ENCODE measurements at regions not wholly inside any gene's neighbourhood (a gene's known extent, or its start where the extent isn't known, plus 50 kb on each side); places are given as distances from the start of the nearest gene placed in this dataset.

- Mint-ChIP-seq H3K27ac (no peak overlapping the region), H3K36me3 (ENCODE audit: low read depth) (no peaks in the 10 kb centered on the region), H3K4me3 (no peak overlapping the region), H3K27me3 (peaks cover 3% of the 10 kb centered on the region), H3K9me3 (no peaks in the 10 kb centered on the region), H3K4me1 (peaks cover 7% of the 10 kb centered on the region)
- intact Hi-C loops (cut with micrococcal nuclease): loop anchor here (2.0 to 5.0 kb wide), 2 partner anchors 475 to 610 kb away; no protein-coding TSS in a partner anchor
- DNase-seq (no peak), ATAC-seq (ENCODE audit: low read depth) (no peak)
- POLR2A ChIA-PET: no interaction called here
- CTCF ChIA-PET: interaction anchor here (1.1 kb wide), 1 partner anchor 44 kb away, joined by 3 read pairs; no protein-coding TSS in a partner anchor
- no peak for TF ChIP-seq CTCF (IDR thresholded peaks at IDR 0.05)
Observed at GRCh38 chr1:60977661-60978060, 104.7 kb upstream of the NFIA start.

- no peak for DNase-seq
- Mint-ChIP-seq H3K4me1 (peaks cover 7% of the 10 kb centered on the region), H3K36me3 (ENCODE audit: low read depth) (no peaks in the 10 kb centered on the region), H3K27me3 (peaks cover 3% of the 10 kb centered on the region), H3K9me3 (no peaks in the 10 kb centered on the region), H3K27ac (no peak overlapping the region), H3K4me3 (no peak overlapping the region)
- CTCF ChIA-PET: no interaction called here
- TF ChIP-seq CTCF (IDR thresholded peaks at IDR 0.05): no peak
- intact Hi-C loops (cut with micrococcal nuclease): loop anchor here (5.0 kb wide), 2 partner anchors 613 to 878 kb away; no protein-coding TSS in a partner anchor
- POLR2A ChIA-PET: no interaction called here
- ATAC-seq (ENCODE audit: low read depth): no peak
Observed at GRCh38 chr1:60974524-60975372, 107.6 kb upstream of the NFIA start.

- no peaks in the 10 kb centered on the region for H3K9me3 Mint-ChIP-seq
- DNase-seq (no peak), ATAC-seq (ENCODE audit: low read depth) (no peak)
- POLR2A ChIA-PET: no interaction called here
- no peak overlapping the region for H3K27ac Mint-ChIP-seq
- H3K36me3 Mint-ChIP-seq (ENCODE audit: low read depth): no peaks in the 10 kb centered on the region
- no peak for TF ChIP-seq CTCF (IDR thresholded peaks at IDR 0.05)
- intact Hi-C loops (cut with micrococcal nuclease): loop anchor here (5.0 kb wide), 1 partner anchor 879 kb away; no protein-coding TSS in a partner anchor
- no peak overlapping the region for H3K4me3 Mint-ChIP-seq
- CTCF ChIA-PET: interaction anchor here (0.9 kb wide), 1 partner anchor 8 kb away, joined by 3 read pairs; no protein-coding TSS in a partner anchor
- peaks cover 3% of the 10 kb centered on the region for H3K27me3 Mint-ChIP-seq
- H3K4me1 Mint-ChIP-seq: peaks cover 3% of the 10 kb centered on the region
Observed at GRCh38 chr1:60973668-60974067, 108.7 kb upstream of the NFIA start.

GRCh38 chr1:60972841-60973364 lies 109.5 kb upstream of the NFIA start:
- intact Hi-C loops (cut with micrococcal nuclease): loop anchor here (5.0 kb wide), 1 partner anchor 879 kb away; no protein-coding TSS in a partner anchor
- POLR2A ChIA-PET: no interaction called here
- ATAC-seq (ENCODE audit: low read depth): no peak
- Mint-ChIP-seq H3K4me3 (no peak overlapping the region), H3K9me3 (no peaks in the 10 kb centered on the region), H3K27ac (no peak overlapping the region), H3K27me3 (peaks cover 3% of the 10 kb centered on the region), H3K4me1 (no peaks in the 10 kb centered on the region), H3K36me3 (ENCODE audit: low read depth) (no peaks in the 10 kb centered on the region)
- TF ChIP-seq CTCF (IDR thresholded peaks at IDR 0.05): no peak
- CTCF ChIA-PET: interaction anchor here (0.9 kb wide), 1 partner anchor 9 kb away, joined by 3 read pairs; no protein-coding TSS in a partner anchor
- no peak for DNase-seq

- no peak overlapping the region for H3K4me3 Mint-ChIP-seq
- intact Hi-C loops (cut with micrococcal nuclease): loop anchor here (5.0 kb wide), 1 partner anchor 881 kb away; no protein-coding TSS in a partner anchor
- no peak for TF ChIP-seq CTCF (IDR thresholded peaks at IDR 0.05)
- ATAC-seq (ENCODE audit: low read depth) (no peak), DNase-seq (no peak)
- CTCF ChIA-PET: no interaction called here
- H3K27ac Mint-ChIP-seq: no peak overlapping the region
- peaks cover 2% of the 10 kb centered on the region for H3K36me3 Mint-ChIP-seq (ENCODE audit: low read depth)
- POLR2A ChIA-PET: no interaction called here
- peaks cover 7% of the 10 kb centered on the region for H3K9me3 Mint-ChIP-seq
- no peaks in the 10 kb centered on the region for H3K4me1 Mint-ChIP-seq
- peaks cover 3% of the 10 kb centered on the region for H3K27me3 Mint-ChIP-seq
Observed at GRCh38 chr1:60971330-60971729, 111.0 kb upstream of the NFIA start.
